GM21528 (cell line): ENCODE measurements at regions not wholly inside any gene's neighbourhood (a gene's known extent, or its start where the extent isn't known, plus 50 kb on each side); places are given as distances from the start of the nearest gene placed in this dataset.
"Not testable (repeated sequence)": the region's sequence is repeated elsewhere in the genome, so short reads cannot be mapped to it uniquely, and the experiment has no call there.

Source experiments
- ATAC-seq: cut with Tn5 transposase; IDR thresholded peaks from one replicate; pipeline ENCODE4 v1.9.1; 2021; ENCODE audit warnings: mild to moderate bottlenecking, moderate library complexity; ENCODE audit not compliant: unreplicated experiment, low FRiP score

GRCh38 chr14:105652317-105652716 is 125.9 kb downstream of the TMEM121 start:
- not testable (repeated sequence) for ATAC-seq

- ATAC-seq, result not testable (repeated sequence)
Observed at GRCh38 chr14:105653921-105654320, 127.5 kb downstream of the TMEM121 start.

- not testable (repeated sequence) for ATAC-seq
Observed at GRCh38 chr14:105659255-105659654, 132.9 kb downstream of the TMEM121 start.

- ATAC-seq, result no peak
Observed at GRCh38 chr14:105659935-105660527, 133.6 kb downstream of the TMEM121 start.

GRCh38 chr14:105660816-105661531 is 134.6 kb downstream of the TMEM121 start:
- no peak for ATAC-seq

GRCh38 chr14:105662043-105662442 is 135.7 kb downstream of the TMEM121 start:
- not testable (repeated sequence) for ATAC-seq

GRCh38 chr14:105662592-105662991 is 136.2 kb downstream of the TMEM121 start:
- ATAC-seq, result not testable (repeated sequence)

- not testable (repeated sequence) for ATAC-seq
Observed at GRCh38 chr14:105663323-105663722, 136.9 kb downstream of the TMEM121 start.

GRCh38 chr14:105663818-105664596 is 137.6 kb downstream of the TMEM121 start:
- not testable (repeated sequence) for ATAC-seq

- no peak for ATAC-seq
Observed at GRCh38 chr14:105664691-105665090, 138.3 kb downstream of the TMEM121 start.

GRCh38 chr14:105665247-105665950 is 139.0 kb downstream of the TMEM121 start:
- ATAC-seq, result no peak

GRCh38 chr14:105665951-105666277 is 139.5 kb downstream of the TMEM121 start:
- ATAC-seq, result no peak

GRCh38 chr14:105666420-105666819 is 140.0 kb downstream of the TMEM121 start:
- ATAC-seq, result no peak

- not testable (repeated sequence) for ATAC-seq
Observed at GRCh38 chr14:105666991-105667662, 140.7 kb downstream of the TMEM121 start.

- not testable (repeated sequence) for ATAC-seq
Observed at GRCh38 chr14:105667663-105668020, 141.3 kb downstream of the TMEM121 start.

- ATAC-seq, result not testable (repeated sequence)
Observed at GRCh38 chr14:105668021-105668420, 141.6 kb downstream of the TMEM121 start.

- not testable (repeated sequence) for ATAC-seq
Observed at GRCh38 chr14:105668471-105669230, 142.3 kb downstream of the TMEM121 start.

GRCh38 chr14:105669231-105669610 is 142.8 kb downstream of the TMEM121 start:
- ATAC-seq, result not testable (repeated sequence)

GRCh38 chr14:105669646-105670045 is 143.3 kb downstream of the TMEM121 start:
- not testable (repeated sequence) for ATAC-seq
